WTC11 (cell line): ENCODE measurements at regions not wholly inside any gene's neighbourhood (a gene's known extent, or its start where the extent isn't known, plus 50 kb on each side); places are given as distances from the start of the nearest gene placed in this dataset.

Source experiments
- CREB1 ChIP-seq: sonication (generic); formaldehyde crosslinking; IDR thresholded peaks from 2 replicates; pipeline ENCODE4 v1.8.0; 2023; ENCODE audit warnings: mild to moderate bottlenecking, missing genetic modification reagents
- FOXK1 ChIP-seq: sonication (generic); formaldehyde crosslinking; IDR thresholded peaks from 2 replicates; pipeline ENCODE4 v1.8.0; 2022; ENCODE audit warnings: mild to moderate bottlenecking, moderate library complexity, missing genetic modification reagents
- GTF2I ChIP-seq: fragments of 250-450 bp; sonication (Bioruptor Pico); conservative IDR thresholded peaks from 2 replicates; pipeline ENCODE4 v1.4.0; 2021; ENCODE audit warnings: mild to moderate bottlenecking
- TEAD4 ChIP-seq: sonication (generic); formaldehyde crosslinking; IDR thresholded peaks from 2 replicates; pipeline ENCODE4 v1.8.0; 2022; ENCODE audit warnings: mild to moderate bottlenecking, missing genetic modification reagents
- ZNF416 ChIP-seq: fragments of 250-450 bp; sonication (Bioruptor Pico); IDR thresholded peaks from 2 replicates; pipeline ENCODE4 v1.9.0; 2021; ENCODE audit warnings: mild to moderate bottlenecking, inconsistent platforms
- TF ChIP-seq, protein P1 (sequence below): fragments of 200-600 bp; IDR thresholded peaks from 2 replicates; pipeline ENCODE4 v1.8.0; 2022; ENCODE audit warnings: antibody characterized with exemption
- TF ChIP-seq, protein P2 (sequence below): sonication (generic); formaldehyde crosslinking; IDR thresholded peaks from 2 replicates; pipeline ENCODE4 v1.8.0; 2022; ENCODE audit warnings: missing genetic modification reagents
- TF ChIP-seq, protein P3 (sequence below): sonication (generic); formaldehyde crosslinking; IDR thresholded peaks from 2 replicates; pipeline ENCODE4 v1.8.0; 2023; ENCODE audit warnings: missing genetic modification reagents, mild to moderate bottlenecking, borderline replicate concordance
- TF ChIP-seq, protein P4 (sequence below): sonication (generic); formaldehyde crosslinking; IDR thresholded peaks from 2 replicates; pipeline ENCODE4 v1.8.1; 2022; ENCODE audit warnings: low read depth, mild to moderate bottlenecking, moderate library complexity, missing genetic modification reagents, borderline replicate concordance
- TF ChIP-seq, protein P5 (sequence below): sonication (generic); formaldehyde crosslinking; IDR thresholded peaks from 2 replicates; pipeline ENCODE4 v1.8.0; 2022; ENCODE audit warnings: mild to moderate bottlenecking, missing genetic modification reagents
- TF ChIP-seq, protein P6 (sequence below): sonication (generic); formaldehyde crosslinking; IDR thresholded peaks from 2 replicates; pipeline ENCODE4 v1.8.0; 2022; ENCODE audit warnings: mild to moderate bottlenecking, missing genetic modification reagents

DNA sequence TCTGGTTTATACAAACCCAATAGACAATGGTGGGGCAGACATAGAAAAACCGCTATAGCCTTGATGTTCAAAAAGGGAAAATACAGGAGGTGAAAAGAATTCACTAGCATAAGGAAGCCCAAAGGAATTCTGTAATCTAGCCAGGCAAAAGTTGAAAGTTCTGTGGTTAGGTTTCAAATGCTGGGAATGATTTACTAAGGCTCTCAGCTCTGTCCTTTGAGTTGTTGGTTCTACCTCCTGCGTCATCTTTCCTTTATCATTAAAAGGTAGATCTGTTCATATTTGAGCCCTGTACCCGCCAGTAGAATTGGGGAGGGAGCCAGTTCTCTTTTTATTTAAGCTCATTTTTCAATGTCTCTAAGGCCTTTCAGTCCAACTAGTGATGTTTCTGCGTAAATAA, 866.5 kb downstream of the IGSF11 start:
- TF ChIP-seq, protein P1, sequence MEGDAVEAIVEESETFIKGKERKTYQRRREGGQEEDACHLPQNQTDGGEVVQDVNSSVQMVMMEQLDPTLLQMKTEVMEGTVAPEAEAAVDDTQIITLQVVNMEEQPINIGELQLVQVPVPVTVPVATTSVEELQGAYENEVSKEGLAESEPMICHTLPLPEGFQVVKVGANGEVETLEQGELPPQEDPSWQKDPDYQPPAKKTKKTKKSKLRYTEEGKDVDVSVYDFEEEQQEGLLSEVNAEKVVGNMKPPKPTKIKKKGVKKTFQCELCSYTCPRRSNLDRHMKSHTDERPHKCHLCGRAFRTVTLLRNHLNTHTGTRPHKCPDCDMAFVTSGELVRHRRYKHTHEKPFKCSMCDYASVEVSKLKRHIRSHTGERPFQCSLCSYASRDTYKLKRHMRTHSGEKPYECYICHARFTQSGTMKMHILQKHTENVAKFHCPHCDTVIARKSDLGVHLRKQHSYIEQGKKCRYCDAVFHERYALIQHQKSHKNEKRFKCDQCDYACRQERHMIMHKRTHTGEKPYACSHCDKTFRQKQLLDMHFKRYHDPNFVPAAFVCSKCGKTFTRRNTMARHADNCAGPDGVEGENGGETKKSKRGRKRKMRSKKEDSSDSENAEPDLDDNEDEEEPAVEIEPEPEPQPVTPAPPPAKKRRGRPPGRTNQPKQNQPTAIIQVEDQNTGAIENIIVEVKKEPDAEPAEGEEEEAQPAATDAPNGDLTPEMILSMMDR = no peak
- TF ChIP-seq CREB1 (CRISPR knock-in tag) = no peak
- TF ChIP-seq, protein P2, sequence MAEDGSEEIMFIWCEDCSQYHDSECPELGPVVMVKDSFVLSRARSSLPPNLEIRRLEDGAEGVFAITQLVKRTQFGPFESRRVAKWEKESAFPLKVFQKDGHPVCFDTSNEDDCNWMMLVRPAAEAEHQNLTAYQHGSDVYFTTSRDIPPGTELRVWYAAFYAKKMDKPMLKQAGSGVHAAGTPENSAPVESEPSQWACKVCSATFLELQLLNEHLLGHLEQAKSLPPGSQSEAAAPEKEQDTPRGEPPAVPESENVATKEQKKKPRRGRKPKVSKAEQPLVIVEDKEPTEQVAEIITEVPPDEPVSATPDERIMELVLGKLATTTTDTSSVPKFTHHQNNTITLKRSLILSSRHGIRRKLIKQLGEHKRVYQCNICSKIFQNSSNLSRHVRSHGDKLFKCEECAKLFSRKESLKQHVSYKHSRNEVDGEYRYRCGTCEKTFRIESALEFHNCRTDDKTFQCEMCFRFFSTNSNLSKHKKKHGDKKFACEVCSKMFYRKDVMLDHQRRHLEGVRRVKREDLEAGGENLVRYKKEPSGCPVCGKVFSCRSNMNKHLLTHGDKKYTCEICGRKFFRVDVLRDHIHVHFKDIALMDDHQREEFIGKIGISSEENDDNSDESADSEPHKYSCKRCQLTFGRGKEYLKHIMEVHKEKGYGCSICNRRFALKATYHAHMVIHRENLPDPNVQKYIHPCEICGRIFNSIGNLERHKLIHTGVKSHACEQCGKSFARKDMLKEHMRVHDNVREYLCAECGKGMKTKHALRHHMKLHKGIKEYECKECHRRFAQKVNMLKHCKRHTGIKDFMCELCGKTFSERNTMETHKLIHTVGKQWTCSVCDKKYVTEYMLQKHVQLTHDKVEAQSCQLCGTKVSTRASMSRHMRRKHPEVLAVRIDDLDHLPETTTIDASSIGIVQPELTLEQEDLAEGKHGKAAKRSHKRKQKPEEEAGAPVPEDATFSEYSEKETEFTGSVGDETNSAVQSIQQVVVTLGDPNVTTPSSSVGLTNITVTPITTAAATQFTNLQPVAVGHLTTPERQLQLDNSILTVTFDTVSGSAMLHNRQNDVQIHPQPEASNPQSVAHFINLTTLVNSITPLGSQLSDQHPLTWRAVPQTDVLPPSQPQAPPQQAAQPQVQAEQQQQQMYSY = no peak
- TF ChIP-seq, protein P3, sequence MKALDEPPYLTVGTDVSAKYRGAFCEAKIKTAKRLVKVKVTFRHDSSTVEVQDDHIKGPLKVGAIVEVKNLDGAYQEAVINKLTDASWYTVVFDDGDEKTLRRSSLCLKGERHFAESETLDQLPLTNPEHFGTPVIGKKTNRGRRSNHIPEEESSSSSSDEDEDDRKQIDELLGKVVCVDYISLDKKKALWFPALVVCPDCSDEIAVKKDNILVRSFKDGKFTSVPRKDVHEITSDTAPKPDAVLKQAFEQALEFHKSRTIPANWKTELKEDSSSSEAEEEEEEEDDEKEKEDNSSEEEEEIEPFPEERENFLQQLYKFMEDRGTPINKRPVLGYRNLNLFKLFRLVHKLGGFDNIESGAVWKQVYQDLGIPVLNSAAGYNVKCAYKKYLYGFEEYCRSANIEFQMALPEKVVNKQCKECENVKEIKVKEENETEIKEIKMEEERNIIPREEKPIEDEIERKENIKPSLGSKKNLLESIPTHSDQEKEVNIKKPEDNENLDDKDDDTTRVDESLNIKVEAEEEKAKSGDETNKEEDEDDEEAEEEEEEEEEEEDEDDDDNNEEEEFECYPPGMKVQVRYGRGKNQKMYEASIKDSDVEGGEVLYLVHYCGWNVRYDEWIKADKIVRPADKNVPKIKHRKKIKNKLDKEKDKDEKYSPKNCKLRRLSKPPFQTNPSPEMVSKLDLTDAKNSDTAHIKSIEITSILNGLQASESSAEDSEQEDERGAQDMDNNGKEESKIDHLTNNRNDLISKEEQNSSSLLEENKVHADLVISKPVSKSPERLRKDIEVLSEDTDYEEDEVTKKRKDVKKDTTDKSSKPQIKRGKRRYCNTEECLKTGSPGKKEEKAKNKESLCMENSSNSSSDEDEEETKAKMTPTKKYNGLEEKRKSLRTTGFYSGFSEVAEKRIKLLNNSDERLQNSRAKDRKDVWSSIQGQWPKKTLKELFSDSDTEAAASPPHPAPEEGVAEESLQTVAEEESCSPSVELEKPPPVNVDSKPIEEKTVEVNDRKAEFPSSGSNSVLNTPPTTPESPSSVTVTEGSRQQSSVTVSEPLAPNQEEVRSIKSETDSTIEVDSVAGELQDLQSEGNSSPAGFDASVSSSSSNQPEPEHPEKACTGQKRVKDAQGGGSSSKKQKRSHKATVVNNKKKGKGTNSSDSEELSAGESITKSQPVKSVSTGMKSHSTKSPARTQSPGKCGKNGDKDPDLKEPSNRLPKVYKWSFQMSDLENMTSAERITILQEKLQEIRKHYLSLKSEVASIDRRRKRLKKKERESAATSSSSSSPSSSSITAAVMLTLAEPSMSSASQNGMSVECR (CRISPR knock-in tag) = no peak
- TF ChIP-seq, protein P4, sequence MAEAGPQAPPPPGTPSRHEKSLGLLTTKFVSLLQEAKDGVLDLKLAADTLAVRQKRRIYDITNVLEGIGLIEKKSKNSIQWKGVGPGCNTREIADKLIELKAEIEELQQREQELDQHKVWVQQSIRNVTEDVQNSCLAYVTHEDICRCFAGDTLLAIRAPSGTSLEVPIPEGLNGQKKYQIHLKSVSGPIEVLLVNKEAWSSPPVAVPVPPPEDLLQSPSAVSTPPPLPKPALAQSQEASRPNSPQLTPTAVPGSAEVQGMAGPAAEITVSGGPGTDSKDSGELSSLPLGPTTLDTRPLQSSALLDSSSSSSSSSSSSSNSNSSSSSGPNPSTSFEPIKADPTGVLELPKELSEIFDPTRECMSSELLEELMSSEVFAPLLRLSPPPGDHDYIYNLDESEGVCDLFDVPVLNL (CRISPR knock-in tag) = no peak
- no peak for TF ChIP-seq ZNF416 (CRISPR knock-in tag)
- TF ChIP-seq, protein P5, sequence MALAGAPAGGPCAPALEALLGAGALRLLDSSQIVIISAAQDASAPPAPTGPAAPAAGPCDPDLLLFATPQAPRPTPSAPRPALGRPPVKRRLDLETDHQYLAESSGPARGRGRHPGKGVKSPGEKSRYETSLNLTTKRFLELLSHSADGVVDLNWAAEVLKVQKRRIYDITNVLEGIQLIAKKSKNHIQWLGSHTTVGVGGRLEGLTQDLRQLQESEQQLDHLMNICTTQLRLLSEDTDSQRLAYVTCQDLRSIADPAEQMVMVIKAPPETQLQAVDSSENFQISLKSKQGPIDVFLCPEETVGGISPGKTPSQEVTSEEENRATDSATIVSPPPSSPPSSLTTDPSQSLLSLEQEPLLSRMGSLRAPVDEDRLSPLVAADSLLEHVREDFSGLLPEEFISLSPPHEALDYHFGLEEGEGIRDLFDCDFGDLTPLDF (CRISPR knock-in tag) = no peak
- TF ChIP-seq, protein P6, sequence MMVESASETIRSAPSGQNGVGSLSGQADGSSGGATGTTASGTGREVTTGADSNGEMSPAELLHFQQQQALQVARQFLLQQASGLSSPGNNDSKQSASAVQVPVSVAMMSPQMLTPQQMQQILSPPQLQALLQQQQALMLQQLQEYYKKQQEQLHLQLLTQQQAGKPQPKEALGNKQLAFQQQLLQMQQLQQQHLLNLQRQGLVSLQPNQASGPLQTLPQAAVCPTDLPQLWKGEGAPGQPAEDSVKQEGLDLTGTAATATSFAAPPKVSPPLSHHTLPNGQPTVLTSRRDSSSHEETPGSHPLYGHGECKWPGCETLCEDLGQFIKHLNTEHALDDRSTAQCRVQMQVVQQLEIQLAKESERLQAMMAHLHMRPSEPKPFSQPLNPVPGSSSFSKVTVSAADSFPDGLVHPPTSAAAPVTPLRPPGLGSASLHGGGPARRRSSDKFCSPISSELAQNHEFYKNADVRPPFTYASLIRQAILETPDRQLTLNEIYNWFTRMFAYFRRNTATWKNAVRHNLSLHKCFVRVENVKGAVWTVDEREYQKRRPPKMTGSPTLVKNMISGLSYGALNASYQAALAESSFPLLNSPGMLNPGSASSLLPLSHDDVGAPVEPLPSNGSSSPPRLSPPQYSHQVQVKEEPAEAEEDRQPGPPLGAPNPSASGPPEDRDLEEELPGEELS (CRISPR knock-in tag) = no peak
- TF ChIP-seq GTF2I (CRISPR knock-in tag) = no peak
- TF ChIP-seq FOXK1 (CRISPR knock-in tag) = no peak
- no peak for TF ChIP-seq TEAD4
